Astrocyte of the hippocampus (primary cell): ENCODE measurements at regions not wholly inside any gene's neighbourhood (a gene's known extent, or its start where the extent isn't known, plus 50 kb on each side); places are given as distances from the start of the nearest gene placed in this dataset.
A peak's percentile ranks its signal among the peaks of the same experiment; 100 is the strongest.

Experiments
- DNase-seq: peaks from one replicate; pipeline ENCODE4 v3.0.0; 2011; ENCODE audit warnings: low read depth, low spot score

GRCh38 chr3:156620901-156621300, 53.5 kb upstream of the TIPARP start:
- no peak for DNase-seq

- DNase-seq, result no peak
Measured at GRCh38 chr3:156620260-156620659, 54.1 kb upstream of the TIPARP start.

- DNase-seq, result no peak
Measured at GRCh38 chr3:156619376-156619775, 55.0 kb upstream of the TIPARP start.

GRCh38 chr3:156617781-156618180, 56.6 kb upstream of the TIPARP start:
- DNase-seq, result no peak

- DNase-seq, result no peak
Measured at GRCh38 chr3:156617145-156617544, 57.2 kb upstream of the TIPARP start.

- DNase-seq, result peak; percentile 86
Measured at GRCh38 chr3:156615592-156616173, 58.7 kb upstream of the TIPARP start.

- peak; percentile 67 for DNase-seq
Measured at GRCh38 chr3:156614642-156615511, 59.5 kb upstream of the TIPARP start.

- no peak for DNase-seq
Measured at GRCh38 chr3:156612903-156613302, 58.0 kb upstream of the SSR3 start.

- DNase-seq, result no peak
Measured at GRCh38 chr3:156611870-156612494, 57.1 kb upstream of the SSR3 start.

- DNase-seq, result no peak
Measured at GRCh38 chr3:156610154-156610553, 55.2 kb upstream of the SSR3 start.

- no peak for DNase-seq
Measured at GRCh38 chr3:156609546-156609945, 54.6 kb upstream of the SSR3 start.

GRCh38 chr3:156608601-156609514, 53.9 kb upstream of the SSR3 start:
- no peak for DNase-seq

- DNase-seq, result no peak
Measured at GRCh38 chr3:156606729-156607128, 51.8 kb upstream of the SSR3 start.

GRCh38 chr3:156605686-156606605, 51.0 kb upstream of the SSR3 start:
- peak; percentile 95 for DNase-seq

- DNase-seq, result no peak
Measured at GRCh38 chr3:156604642-156605144, 49.8 kb upstream of the SSR3 start.
